ENCODE measurements at regions not wholly inside any gene's neighbourhood (a gene's known extent, or its start where the extent isn't known, plus 50 kb on each side); places are given as distances from the start of the nearest gene placed in this dataset.

DNA sequence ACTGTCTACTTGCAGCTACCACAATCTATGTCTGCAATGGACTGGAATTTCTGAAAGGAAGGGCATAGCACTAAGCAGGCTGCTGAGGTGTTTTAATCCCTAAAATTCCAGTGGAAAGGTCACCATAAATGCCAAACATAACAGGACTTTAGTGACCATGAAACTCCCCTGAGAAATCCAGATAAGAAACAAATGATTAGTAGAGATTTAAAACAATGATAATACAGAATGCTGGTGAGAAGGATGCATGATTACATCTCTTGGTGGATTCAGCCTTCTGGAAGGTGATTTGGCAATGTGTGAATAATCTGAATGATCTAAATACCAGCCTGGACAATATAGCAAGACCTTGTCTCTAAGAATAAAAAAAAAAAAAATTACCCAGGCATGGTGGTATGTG lies 475.0 kb upstream of the CBLB start:
- TF ChIP-seq CTCF (IDR thresholded peaks at IDR 0.05) = no peak
- Histone ChIP-seq H3K4me1 (no peaks in the 10 kb centered on the region), H3K36me3 (no peaks in the 10 kb centered on the region), H3K27ac (no peak overlapping the region), H3K27me3 (no peaks in the 10 kb centered on the region), H3K9me3 (no peaks in the 10 kb centered on the region), H3K4me3 (no peak overlapping the region)
- intact Hi-C loops (cut with DNase I) = no loop called here
- DNase-seq (no peak), ATAC-seq (no peak)

- ATAC-seq (peak; percentile 95), DNase-seq (no peak)
- Histone ChIP-seq H3K27ac (peak overlapping the region; percentile 20), H3K27me3 (no peaks in the 10 kb centered on the region), H3K9me3 (no peaks in the 10 kb centered on the region), H3K36me3 (no peaks in the 10 kb centered on the region), H3K4me1 (peaks cover 5% of the 10 kb centered on the region), H3K4me3 (no peak overlapping the region)
- intact Hi-C loops (cut with DNase I) = no loop called here
- TF ChIP-seq CTCF (IDR thresholded peaks at IDR 0.05) = no peak
Measured at GRCh38 chr3:106345353-106346027, 476.7 kb upstream of the CBLB start.

DNA sequence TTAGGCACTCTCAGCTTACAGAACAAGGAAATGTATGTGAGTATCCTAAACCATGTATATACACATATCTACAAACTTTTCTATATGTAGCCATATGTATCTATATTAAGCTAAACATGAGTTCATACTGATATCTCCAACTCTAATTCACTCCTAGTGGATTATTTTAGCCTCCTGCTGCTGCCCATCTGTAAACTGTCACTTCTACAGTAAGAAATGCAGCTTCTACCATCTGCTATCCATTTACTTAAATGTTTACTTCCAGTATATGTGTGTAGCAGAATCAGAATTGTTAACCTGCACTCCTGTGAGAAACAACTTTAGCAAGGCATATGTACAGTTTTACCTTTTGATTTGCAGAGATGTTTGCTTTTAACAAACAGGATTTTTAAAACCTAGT lies 478.5 kb upstream of the CBLB start:
- DNase-seq (no peak), ATAC-seq (no peak)
- Histone ChIP-seq H3K27me3 (no peaks in the 10 kb centered on the region), H3K9me3 (no peaks in the 10 kb centered on the region), H3K27ac (no peak overlapping the region), H3K4me1 (peaks cover 5% of the 10 kb centered on the region), H3K36me3 (no peaks in the 10 kb centered on the region), H3K4me3 (no peak overlapping the region)
- intact Hi-C loops (cut with DNase I) = no loop called here
- no peak for TF ChIP-seq CTCF (IDR thresholded peaks at IDR 0.05)

DNA sequence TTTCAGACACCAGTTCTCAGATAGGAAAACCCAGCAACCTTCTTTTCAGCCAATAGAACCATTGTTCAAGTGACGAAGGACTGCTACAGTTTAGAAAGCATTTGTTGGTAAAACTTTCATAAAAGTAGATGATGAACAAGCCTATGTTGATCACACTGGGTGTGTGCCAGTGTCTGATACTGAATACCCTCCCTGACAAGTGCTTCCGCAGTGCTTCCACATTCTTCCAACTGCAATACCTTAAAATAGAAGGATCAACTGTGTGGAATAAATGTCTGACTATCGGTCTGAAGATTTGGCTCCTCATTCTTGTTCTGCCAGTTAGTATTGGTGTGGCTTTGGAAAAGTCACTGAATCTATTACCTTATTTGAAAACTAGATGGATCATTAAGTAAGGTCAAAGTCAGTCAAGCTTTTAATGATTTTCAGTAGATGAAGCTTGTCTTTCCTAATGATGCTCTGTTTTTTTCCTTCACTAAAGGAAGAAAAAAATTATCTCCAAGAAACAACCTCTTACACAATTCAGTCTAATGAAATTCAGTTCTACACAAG lies 479.4 kb upstream of the CBLB start:
- intact Hi-C loops (cut with DNase I) = no loop called here
- no peak for DNase-seq
- Histone ChIP-seq H3K4me1 (peaks cover 5% of the 10 kb centered on the region), H3K9me3 (no peaks in the 10 kb centered on the region), H3K27ac (no peak overlapping the region), H3K27me3 (no peaks in the 10 kb centered on the region), H3K36me3 (no peaks in the 10 kb centered on the region), H3K4me3 (no peak overlapping the region)
- TF ChIP-seq CTCF (IDR thresholded peaks at IDR 0.05) = no peak
- ATAC-seq = no peak

DNA sequence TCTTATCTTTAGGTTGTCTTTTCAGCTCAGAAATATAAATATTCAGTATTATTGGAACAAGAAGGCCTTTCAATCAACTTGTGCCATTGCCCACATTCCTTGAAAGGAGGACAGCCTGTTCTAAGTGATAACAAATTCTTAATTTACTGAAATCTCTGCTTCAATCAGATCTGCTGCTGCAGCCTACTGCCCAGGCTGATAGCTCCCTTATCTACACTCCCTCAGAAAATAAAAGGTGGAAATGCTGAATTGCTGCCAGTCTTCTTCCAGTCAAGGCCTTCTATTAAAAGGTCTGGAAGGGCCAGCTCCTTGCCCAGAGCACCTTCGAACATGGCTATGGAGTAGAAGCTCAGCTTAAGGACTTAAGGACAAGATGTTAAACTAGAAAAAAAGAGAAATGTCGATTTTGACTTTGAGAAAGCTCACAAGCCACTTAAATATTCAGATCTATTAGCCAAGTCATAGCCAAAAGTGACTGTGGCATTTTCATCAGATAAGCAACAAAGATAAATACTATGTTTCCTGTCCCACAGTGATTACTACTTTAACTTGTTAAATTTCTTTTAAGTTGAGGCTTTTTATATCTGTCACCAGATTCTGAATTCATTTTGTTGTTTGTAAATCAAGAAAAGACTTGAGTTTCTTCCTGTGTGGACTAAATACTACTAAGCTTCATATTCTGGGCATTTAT lies 480.5 kb upstream of the CBLB start:
- no peak for TF ChIP-seq CTCF (IDR thresholded peaks at IDR 0.05)
- peaks cover 5% of the 10 kb centered on the region for H3K4me1 ChIP-seq
- H3K27ac ChIP-seq = no peak overlapping the region
- no peak for ATAC-seq
- no peaks in the 10 kb centered on the region for H3K27me3 ChIP-seq
- H3K9me3 ChIP-seq = no peaks in the 10 kb centered on the region
- DNase-seq = no peak
- no peak overlapping the region for H3K4me3 ChIP-seq
- intact Hi-C loops (cut with DNase I) = no loop called here
- H3K36me3 ChIP-seq = no peaks in the 10 kb centered on the region
